ENCODE measurements at regions not wholly inside any gene's neighbourhood (a gene's known extent, or its start where the extent isn't known, plus 50 kb on each side); places are given as distances from the start of the nearest gene placed in this dataset.
A peak's percentile ranks its signal among the peaks of the same experiment; 100 is the strongest.
"Not testable (repeated sequence)": the region's sequence is repeated elsewhere in the genome, so short reads cannot be mapped to it uniquely, and the experiment has no call there.

- no peak for DNase-seq
Measured at GRCh38 chr12:95358111-95359083, 115.6 kb upstream of the METAP2 start.

- DNase-seq, result no peak
Measured at GRCh38 chr12:95365912-95366311, 108.0 kb upstream of the METAP2 start.

- peak; percentile 62 for DNase-seq
Measured at GRCh38 chr12:95368931-95369330, 105.0 kb upstream of the METAP2 start.

- peak; percentile 31 for DNase-seq
Measured at GRCh38 chr12:95371571-95371970, 102.4 kb upstream of the METAP2 start.

- not testable (repeated sequence) for DNase-seq
Measured at GRCh38 chr12:95379481-95379880, 94.5 kb upstream of the METAP2 start.

GRCh38 chr12:95380334-95380733 lies 93.6 kb upstream of the METAP2 start:
- DNase-seq, result not testable (repeated sequence)

- DNase-seq, result no peak
Measured at GRCh38 chr12:95380997-95381786, 92.8 kb upstream of the METAP2 start.

- peak; percentile 22 for DNase-seq
Measured at GRCh38 chr12:95383920-95384319, 90.0 kb upstream of the METAP2 start.

GRCh38 chr12:95384785-95385184 lies 89.2 kb upstream of the METAP2 start:
- no peak for DNase-seq

GRCh38 chr12:95385246-95386035 lies 88.5 kb upstream of the METAP2 start:
- DNase-seq, result peak; percentile 13

GRCh38 chr12:95386051-95386450 lies 87.9 kb upstream of the METAP2 start:
- no peak for DNase-seq

GRCh38 chr12:95388260-95388659 lies 85.7 kb upstream of the METAP2 start:
- not testable (repeated sequence) for DNase-seq

- no peak for DNase-seq
Measured at GRCh38 chr12:95390192-95390591, 83.8 kb upstream of the METAP2 start.

GRCh38 chr12:95390932-95391331 lies 83.0 kb upstream of the METAP2 start:
- no peak for DNase-seq

GRCh38 chr12:95393191-95393790 lies 80.7 kb upstream of the METAP2 start:
- no peak for DNase-seq

- DNase-seq, result no peak
Measured at GRCh38 chr12:95395696-95396095, 78.3 kb upstream of the METAP2 start.

GRCh38 chr12:95396849-95397468 lies 77.0 kb upstream of the METAP2 start:
- DNase-seq, result peak; percentile 30

GRCh38 chr12:95397571-95397970 lies 76.4 kb upstream of the METAP2 start:
- DNase-seq, result no peak

- no peak for DNase-seq
Measured at GRCh38 chr12:95402096-95402495, 71.9 kb upstream of the METAP2 start.

- DNase-seq, result no peak
Measured at GRCh38 chr12:95408201-95408600, 65.8 kb upstream of the METAP2 start.

GRCh38 chr12:95411057-95411456 lies 62.9 kb upstream of the METAP2 start:
- no peak for DNase-seq

- no peak for DNase-seq
Measured at GRCh38 chr12:95411466-95411865, 62.5 kb upstream of the METAP2 start.

All from fibroblast of skin of scalp (primary cell).